Frontal cortex (tissue), 3 donors: ENCODE measurements at regions not wholly inside any gene's neighbourhood (a gene's known extent, or its start where the extent isn't known, plus 50 kb on each side); places are given as distances from the start of the nearest gene placed in this dataset.

ENCODE experiments used
- DNase-seq, 2 donors: peaks; one replicate each; pipeline ENCODE4 v3.0.0; 2012; ENCODE audit warnings: low spot score in 2 of 2
- FAIRE-seq: peaks from 2 replicates; lab custom pipeline; 2012; peaks lifted over from hg19 to GRCh38; lab: Jason Lieb, UNC
- donor health status: control.
- donor health status: control.
- donor health status: control.

GRCh38 chr6:133583907-133584427 lies 304.9 kb upstream of the TCF21 start:
- FAIRE-seq (no peak), DNase-seq (no peak)

DNA sequence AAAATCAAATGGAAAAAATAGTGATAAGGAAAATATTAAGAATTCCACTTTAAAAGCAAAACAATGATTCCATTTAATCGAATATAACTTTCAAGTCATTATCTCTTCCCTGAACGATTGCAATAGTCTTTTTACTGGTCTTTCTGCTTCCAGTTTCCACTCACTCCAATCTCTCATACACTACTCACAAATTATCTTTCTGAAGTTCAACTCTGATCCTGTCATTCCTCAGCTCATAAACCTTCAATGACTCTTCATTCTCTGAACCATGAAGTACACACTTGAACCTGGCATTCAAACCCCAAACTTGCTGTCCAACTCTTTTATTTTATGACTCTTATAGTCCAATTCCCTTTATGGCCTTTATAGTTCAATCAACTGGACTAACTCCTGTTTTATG lies 304.1 kb upstream of the TCF21 start:
- no peak for DNase-seq
- no peak for FAIRE-seq

- no peak for DNase-seq
- no peak for FAIRE-seq
Measured at GRCh38 chr6:133585978-133586377, 302.9 kb upstream of the TCF21 start.

DNA sequence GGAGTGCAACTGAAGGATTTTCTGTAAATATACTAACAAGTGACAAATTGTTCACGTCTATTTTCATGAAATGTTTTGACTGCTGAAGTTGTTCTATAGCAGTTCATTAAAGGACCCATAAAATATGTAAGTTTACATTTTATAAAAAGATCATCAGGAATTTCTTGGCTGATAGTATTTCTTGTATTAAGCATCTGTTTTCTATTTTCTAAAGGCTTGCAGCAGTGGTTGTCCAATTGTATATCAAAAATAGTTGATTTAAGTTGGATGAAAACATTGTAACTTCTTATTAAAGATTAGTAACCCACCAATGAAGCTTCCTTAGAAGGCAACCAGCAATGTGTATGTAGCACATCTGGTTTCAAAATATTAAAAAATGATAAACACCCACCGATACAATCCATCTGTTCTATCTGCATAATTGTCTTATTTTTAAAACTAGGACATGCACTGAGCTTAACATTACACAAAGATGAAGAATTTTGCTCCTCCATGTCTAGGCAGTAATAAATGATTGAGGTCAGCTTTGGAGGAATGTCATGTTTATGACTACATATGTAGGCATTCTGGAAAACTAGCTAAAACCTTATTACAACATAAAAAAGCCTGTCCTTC lies 301.3 kb upstream of the TCF21 start:
- no peak for FAIRE-seq
- DNase-seq, result no peak

- no peak for FAIRE-seq
- DNase-seq, result no peak
Measured at GRCh38 chr6:133590196-133590595, 298.7 kb upstream of the TCF21 start.

- FAIRE-seq (no peak), DNase-seq (no peak)
Measured at GRCh38 chr6:133590814-133591213, 298.1 kb upstream of the TCF21 start.

DNA sequence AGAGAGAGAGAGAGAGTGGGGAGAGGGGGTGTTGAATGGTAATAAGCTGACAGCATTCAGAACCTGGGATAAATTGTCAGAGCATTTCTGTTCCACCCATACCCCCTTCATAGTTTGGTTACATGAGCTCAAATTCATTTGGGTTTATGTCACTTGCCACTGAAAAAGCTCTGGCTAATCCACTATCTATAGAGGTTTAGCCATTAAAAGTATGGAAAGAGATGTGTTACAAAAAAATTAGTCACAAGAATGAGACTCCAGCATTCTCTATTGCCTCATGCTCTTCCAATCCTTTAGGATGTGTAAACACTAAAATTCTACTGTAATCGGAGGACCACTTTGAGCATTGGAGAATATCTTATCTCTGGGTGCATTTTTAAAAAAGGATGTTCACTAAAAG lies 297.6 kb upstream of the TCF21 start:
- DNase-seq (no peak), FAIRE-seq (no peak)

- DNase-seq, result no peak
- no peak for FAIRE-seq
Measured at GRCh38 chr6:133594652-133595110, 294.2 kb upstream of the TCF21 start.

GRCh38 chr6:133595111-133595761 lies 293.7 kb upstream of the TCF21 start:
- no peak for FAIRE-seq

DNA sequence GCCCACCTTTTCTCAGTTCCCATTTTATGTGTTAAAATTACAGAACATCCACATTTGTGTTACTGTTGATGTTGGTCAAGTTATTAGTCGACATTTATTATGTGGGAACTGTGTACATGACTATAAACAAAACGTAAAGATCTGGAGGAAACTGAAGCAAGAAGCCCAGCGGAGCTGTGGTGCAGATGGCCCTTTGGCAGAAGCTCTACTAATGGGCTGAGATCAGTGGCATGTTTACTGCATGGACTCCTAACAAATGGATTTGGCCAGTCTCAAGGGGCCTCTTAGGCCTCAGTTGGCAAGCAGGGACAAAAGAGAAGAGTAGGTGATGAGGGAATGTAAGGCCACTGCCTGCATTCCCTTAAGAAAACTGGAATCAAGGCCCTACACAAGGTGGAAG lies 282.1 kb upstream of the TCF21 start:
- DNase-seq (no peak), FAIRE-seq (no peak)

More at GRCh38 chr6:133595111-133595761, 293.7 kb upstream of the TCF21 start:
- no peak for DNase-seq

DNA sequence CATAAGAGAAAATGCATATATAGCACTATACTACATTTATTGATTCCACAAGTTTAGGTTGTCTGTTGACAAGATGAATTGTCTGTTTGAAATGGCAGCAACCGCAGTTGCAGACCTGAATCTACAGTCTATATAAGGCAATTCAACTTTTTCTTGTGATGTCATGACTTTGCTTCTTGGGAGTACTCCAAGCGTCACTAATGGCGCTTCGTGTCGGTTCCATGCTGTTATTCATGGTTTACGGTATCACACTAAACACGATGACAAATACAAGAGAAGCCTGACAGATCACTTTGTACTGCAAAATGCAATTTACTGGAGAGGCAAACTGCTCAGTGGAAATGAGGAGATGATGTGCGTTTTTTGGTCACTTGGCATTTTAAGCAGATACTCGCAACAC lies 280.3 kb upstream of the TCF21 start:
- no peak for FAIRE-seq
- no peak for DNase-seq

DNA sequence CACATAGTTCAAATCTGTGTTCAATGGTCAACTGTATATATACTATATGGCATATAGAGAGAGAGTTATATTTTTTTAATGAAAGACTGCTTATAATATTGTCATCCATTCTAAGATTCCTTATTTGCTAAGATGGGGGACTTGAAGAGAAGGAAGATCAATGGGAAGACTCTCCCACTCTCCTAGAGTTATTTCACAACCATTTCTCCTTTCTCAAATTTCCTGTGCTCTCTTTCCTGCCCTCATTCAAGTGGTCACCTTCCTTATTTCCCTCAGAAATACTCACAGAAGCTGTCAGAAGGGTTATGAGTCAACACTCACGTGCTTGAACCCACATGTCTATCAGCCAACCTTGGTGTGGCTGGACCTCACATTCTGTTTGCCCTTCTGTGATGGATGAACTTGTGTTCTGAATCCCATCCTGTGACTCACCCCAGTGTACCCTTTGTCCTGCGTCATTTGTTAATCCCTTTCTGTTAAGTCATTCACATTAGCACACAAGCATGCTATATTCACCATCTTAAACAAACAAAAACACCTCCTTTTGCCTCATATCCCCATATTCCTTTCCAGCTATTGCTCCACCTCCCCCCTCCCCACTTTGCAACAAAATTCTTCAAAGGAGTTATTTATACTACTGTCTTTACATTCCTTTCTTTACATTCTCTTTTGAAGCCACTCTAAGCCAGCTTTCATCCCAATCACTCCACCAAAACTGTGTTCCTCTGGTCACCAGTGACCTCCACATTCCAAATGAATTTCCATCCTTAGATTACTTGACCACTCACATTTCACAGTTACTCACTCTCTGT lies 279.3 kb upstream of the TCF21 start:
- no peak for DNase-seq
- no peak for FAIRE-seq

DNA sequence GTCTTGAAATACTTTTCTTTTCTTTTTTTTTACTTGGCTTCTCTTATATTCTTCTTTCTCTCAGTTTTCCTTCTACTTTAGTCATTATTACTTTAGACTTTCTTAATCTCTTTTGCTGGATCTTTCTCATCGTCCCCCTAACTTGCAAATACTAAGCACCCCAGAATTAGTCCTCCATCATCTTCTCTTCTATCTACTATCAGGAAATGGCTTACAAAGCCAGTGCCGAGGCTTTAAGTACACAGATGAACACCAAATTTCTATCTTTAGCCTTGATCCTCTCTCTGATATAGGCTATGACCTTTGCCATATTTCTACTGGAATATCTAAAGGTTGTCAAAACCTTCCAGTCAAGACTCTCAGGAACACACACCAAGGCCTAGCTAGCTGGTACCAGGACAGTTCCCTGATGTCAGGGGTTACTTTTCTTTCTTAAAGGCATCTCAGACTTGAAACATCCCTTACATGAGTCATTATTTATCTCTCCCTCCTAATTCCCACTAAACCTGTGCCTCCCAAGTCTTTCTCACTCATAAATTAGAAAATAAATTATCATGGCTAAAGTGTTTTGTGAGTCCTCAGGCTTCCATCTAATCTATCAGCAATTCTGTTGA lies 278.6 kb upstream of the TCF21 start:
- no peak for DNase-seq
- FAIRE-seq, result no peak

DNA sequence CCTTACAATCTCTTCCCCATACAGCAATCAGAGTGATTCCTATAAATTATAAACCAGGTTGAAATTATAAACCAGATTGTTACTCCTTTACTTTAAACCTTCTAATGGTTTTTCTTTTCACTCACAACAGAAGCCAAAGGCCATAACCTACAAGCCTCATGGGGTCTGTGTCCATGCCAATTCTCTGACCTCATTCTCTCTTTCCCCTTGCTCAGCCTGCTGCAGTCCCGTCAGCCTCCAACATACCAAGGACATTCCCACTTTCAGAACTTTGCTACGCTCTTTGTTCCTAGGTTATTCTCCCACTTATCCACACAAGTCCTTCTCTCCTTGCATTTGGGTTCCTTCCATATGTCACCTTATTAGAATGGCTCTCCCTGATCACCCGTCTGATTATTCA lies 277.9 kb upstream of the TCF21 start:
- FAIRE-seq, result no peak
- no peak for DNase-seq

GRCh38 chr6:133612459-133612858 lies 276.5 kb upstream of the TCF21 start:
- no peak for FAIRE-seq
- no peak for DNase-seq

DNA sequence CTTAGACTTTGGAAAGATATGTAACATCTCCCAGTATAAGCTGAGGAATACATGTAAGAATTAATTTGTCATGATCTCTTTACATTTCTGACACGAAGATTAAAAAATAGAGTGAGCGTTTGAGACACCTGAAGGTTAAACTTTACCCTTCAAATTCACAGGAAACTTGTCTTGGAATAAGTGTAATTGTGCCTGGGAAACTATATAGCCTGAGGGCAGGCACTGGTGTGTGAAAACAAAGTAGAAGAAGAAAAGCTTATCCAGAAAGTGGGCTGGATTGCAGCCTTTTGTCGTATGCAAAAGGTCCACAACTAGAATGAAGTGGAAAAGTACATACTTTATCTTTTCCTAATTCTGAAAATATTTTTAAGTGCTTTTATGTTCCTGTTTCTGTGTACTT lies 275.7 kb upstream of the TCF21 start:
- no peak for FAIRE-seq
- DNase-seq, result no peak

DNA sequence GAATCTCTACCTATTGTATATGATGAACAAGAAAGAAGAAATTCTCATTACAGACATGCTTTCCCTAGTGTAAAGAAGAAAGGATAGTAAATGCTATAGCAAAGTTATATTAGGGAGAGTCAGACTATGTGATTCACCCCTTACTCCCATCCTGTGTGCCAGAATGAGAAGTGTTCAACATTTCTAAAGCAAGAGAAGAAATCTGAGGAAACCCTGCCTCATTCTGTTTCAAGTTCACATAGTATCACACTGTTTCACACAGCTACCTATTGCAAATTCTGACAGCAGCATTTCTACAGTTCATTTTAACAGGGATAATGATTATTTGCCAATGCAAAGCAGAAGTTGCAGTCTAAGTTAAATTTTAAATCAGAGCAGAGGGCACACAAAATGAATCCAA lies 267.2 kb upstream of the TCF21 start:
- DNase-seq, result no peak
- FAIRE-seq, result no peak

GRCh38 chr6:133623065-133623464 lies 265.8 kb upstream of the TCF21 start:
- no peak for DNase-seq
- FAIRE-seq, result no peak

DNA sequence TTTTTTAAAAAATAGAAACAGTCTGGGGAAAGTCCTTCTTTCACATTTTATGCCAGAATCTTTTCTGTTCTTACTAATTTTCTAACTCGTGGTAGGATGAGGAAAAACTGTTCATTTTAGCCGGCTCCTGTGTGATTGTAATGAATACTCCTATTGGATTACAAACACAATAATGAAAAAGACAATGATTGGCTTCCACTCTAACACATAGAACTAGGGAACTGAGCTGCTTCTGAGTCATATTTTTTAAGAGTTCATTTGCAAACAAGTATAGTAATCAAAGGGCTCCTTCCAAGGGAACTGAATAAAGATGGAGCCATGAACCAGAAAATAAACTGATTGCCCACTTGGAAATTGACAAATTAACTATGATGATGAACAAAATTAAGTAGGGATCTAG lies 265.3 kb upstream of the TCF21 start:
- no peak for FAIRE-seq

DNA sequence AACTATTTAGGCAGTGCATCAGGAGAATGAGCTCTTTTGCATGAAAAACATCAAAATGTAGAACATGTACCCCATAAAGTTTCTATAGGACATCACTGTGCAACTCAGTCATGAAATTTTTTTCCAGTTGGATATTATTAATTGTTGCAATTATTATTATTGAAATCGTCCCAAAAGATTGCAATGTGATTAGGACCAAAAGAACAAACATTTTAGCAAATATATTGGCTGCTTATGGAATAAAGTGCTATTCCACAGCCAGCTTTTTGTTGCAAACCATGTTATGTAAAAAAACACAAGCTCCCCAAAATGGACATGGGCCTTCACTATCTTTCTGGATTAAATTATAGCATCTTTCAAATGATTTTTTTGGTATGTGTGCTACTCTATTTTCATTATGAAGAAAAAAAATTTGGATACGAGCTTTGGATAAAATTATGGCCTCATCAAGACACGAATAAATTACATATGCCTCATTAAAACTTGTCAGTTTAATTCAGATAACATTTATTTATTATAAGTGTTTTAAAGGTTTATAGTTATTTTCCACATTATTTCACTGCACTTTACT lies 262.7 kb upstream of the TCF21 start:
- no peak for DNase-seq
- no peak for FAIRE-seq

More for the DNA sequence above, 265.3 kb upstream of the TCF21 start:
- DNase-seq, result no peak
